SK-N-SH treated with all-trans-retinoic acid at 6 μM for 48 hours (cell line): ENCODE measurements at regions not wholly inside any gene's neighbourhood (a gene's known extent, or its start where the extent isn't known, plus 50 kb on each side); places are given as distances from the start of the nearest gene placed in this dataset.

Source experiments
- ATAC-seq: fragments of 200-7000 bp; cut with Tn5 transposase; 3 replicates; pipeline ENCODE4 v1.9.1; 2020; ENCODE audit warnings: mild to moderate bottlenecking, moderate library complexity
- BACH2 ChIP-seq: fragments of 250-450 bp; sonication (Bioruptor Pico); IDR thresholded peaks from 2 replicates; pipeline ENCODE4 v1.9.0; 2021; ENCODE audit warnings: mild to moderate bottlenecking, borderline replicate concordance
- CSDC2 ChIP-seq: fragments of 250-450 bp; sonication (Bioruptor Pico); IDR thresholded peaks from 2 replicates; pipeline ENCODE4 v1.5.0; 2020; ENCODE audit warnings: mild to moderate bottlenecking, moderate library complexity
- ESRRG ChIP-seq: fragments of 250-450 bp; sonication (Bioruptor Pico); IDR thresholded peaks from 2 replicates; pipeline ENCODE4 v1.6.1; 2021; ENCODE audit warnings: mild to moderate bottlenecking
- GLIS3 ChIP-seq: fragments of 250-450 bp; sonication (Bioruptor Pico); IDR thresholded peaks from 2 replicates; pipeline ENCODE4 v1.5.0; 2020; ENCODE audit warnings: mild to moderate bottlenecking, moderate library complexity
- ISL1 ChIP-seq: fragments of 250-450 bp; sonication (Bioruptor Pico); IDR thresholded peaks from 2 replicates; pipeline ENCODE4 v2.1.2; 2022; ENCODE audit warnings: mild to moderate bottlenecking, moderate library complexity
- OSR1 ChIP-seq: fragments of 250-450 bp; sonication (Bioruptor Pico); IDR thresholded peaks from 2 replicates; pipeline ENCODE4 v1.8.0; 2022; ENCODE audit warnings: moderate library complexity, mild to moderate bottlenecking, inconsistent platforms
- PPARA ChIP-seq: fragments of 250-450 bp; sonication (Bioruptor Pico); IDR thresholded peaks from 2 replicates; pipeline ENCODE4 v1.5.0; 2020; ENCODE audit warnings: mild to moderate bottlenecking, borderline replicate concordance
- RARB ChIP-seq: fragments of 250-450 bp; sonication (Bioruptor Pico); IDR thresholded peaks from 2 replicates; pipeline ENCODE4 v1.8.0; 2021; ENCODE audit warnings: mild to moderate bottlenecking, moderate library complexity
- SNAI2 ChIP-seq: fragments of 250-450 bp; sonication (Bioruptor Pico); IDR thresholded peaks from 2 replicates; pipeline ENCODE4 v1.5.0; 2020; ENCODE audit warnings: mild to moderate bottlenecking, moderate library complexity
- TCF4 ChIP-seq: fragments of 250-450 bp; sonication (Bioruptor Pico); IDR thresholded peaks from 2 replicates; pipeline ENCODE4 v1.8.0; 2021; ENCODE audit warnings: mild to moderate bottlenecking, moderate library complexity, borderline replicate concordance
- TOX ChIP-seq: fragments of 250-450 bp; sonication (Bioruptor Pico); IDR thresholded peaks from 2 replicates; pipeline ENCODE4 v1.8.0; 2021; ENCODE audit warnings: mild to moderate bottlenecking, moderate library complexity, borderline replicate concordance
- ZC3H10 ChIP-seq: fragments of 250-450 bp; sonication (Bioruptor Pico); IDR thresholded peaks from 2 replicates; pipeline ENCODE4 v1.5.1; 2021; ENCODE audit warnings: mild to moderate bottlenecking, moderate library complexity
- ZFP3 ChIP-seq: fragments of 250-450 bp; sonication (Bioruptor Pico); IDR thresholded peaks from 2 replicates; pipeline ENCODE4 v1.5.0; 2020; ENCODE audit warnings: mild to moderate bottlenecking, moderate library complexity
- ZNF565 ChIP-seq: fragments of 450-650 bp; formaldehyde crosslinking; conservative IDR thresholded peaks from 2 replicates; pipeline ENCODE4 v1.5.0; 2020; ENCODE audit warnings: low read depth, mild to moderate bottlenecking, moderate library complexity
- ZNF70 ChIP-seq: fragments of 450-650 bp; formaldehyde crosslinking; IDR thresholded peaks from 2 replicates; pipeline ENCODE4 v1.5.0; 2020; ENCODE audit warnings: mild to moderate bottlenecking, moderate library complexity
- ZNF8 ChIP-seq: fragments of 450-650 bp; formaldehyde crosslinking; IDR thresholded peaks from 2 replicates; pipeline ENCODE4 v1.5.0; 2020; ENCODE audit warnings: mild to moderate bottlenecking, moderate library complexity
- TF ChIP-seq, protein P1 (sequence below): fragments of 250-450 bp; sonication (Bioruptor Pico); IDR thresholded peaks from 2 replicates; pipeline ENCODE4 v1.5.1; 2021; ENCODE audit warnings: mild to moderate bottlenecking, moderate library complexity
- TF ChIP-seq, protein P2 (sequence below): fragments of 250-450 bp; sonication (Bioruptor Pico); IDR thresholded peaks from 2 replicates; pipeline ENCODE4 v1.8.0; 2020; ENCODE audit warnings: mild to moderate bottlenecking, moderate library complexity, borderline replicate concordance
- TF ChIP-seq, protein P3 (sequence below): fragments of 250-450 bp; sonication (Bioruptor Pico); IDR thresholded peaks from 2 replicates; pipeline ENCODE4 v1.5.1; 2020; ENCODE audit warnings: low read depth, mild to moderate bottlenecking, moderate library complexity
- TF ChIP-seq, protein P4 (sequence below): fragments of 250-450 bp; sonication (Bioruptor Pico); IDR thresholded peaks from 2 replicates; pipeline ENCODE4 v1.8.0; 2021; ENCODE audit warnings: low read depth, mild to moderate bottlenecking, moderate library complexity, borderline replicate concordance

DNA sequence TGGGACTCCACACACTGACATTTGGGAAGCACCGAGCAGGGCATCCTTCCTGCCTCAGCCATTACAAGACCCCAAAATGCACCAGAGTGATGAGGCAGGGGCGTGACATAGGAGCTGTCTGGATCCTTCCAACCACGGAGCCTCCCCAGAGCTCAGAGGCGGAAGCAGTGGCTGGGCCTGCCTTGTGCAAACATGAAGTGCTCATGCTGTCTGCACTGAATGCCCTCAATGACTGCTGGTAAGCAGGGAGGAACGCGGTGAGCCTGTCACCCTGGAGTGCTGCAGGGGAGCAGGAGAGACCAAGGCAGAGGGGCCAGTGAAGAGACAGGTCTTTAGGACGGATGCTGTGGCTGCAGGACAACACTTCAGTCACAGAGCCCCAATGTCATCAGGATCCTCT lies 60.2 kb upstream of the HRH2 start:
- no peak for ATAC-seq
- TF ChIP-seq GLIS3 (CRISPR knock-in tag) (no peak), ISL1 (CRISPR knock-in tag) (no peak), ESRRG (CRISPR knock-in tag) (no peak), ZNF565 (no peak), PPARA (CRISPR knock-in tag) (no peak), ZNF8 (CRISPR knock-in tag) (no peak), CSDC2 (CRISPR knock-in tag) (no peak), BACH2 (no peak), ZNF70 (CRISPR knock-in tag) (no peak)
- TF ChIP-seq, protein P1, sequence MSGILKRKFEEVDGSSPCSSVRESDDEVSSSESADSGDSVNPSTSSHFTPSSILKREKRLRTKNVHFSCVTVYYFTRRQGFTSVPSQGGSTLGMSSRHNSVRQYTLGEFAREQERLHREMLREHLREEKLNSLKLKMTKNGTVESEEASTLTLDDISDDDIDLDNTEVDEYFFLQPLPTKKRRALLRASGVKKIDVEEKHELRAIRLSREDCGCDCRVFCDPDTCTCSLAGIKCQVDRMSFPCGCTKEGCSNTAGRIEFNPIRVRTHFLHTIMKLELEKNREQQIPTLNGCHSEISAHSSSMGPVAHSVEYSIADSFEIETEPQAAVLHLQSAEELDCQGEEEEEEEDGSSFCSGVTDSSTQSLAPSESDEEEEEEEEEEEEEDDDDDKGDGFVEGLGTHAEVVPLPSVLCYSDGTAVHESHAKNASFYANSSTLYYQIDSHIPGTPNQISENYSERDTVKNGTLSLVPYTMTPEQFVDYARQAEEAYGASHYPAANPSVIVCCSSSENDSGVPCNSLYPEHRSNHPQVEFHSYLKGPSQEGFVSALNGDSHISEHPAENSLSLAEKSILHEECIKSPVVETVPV (CRISPR knock-in tag) = no peak
- TF ChIP-seq, protein P2, sequence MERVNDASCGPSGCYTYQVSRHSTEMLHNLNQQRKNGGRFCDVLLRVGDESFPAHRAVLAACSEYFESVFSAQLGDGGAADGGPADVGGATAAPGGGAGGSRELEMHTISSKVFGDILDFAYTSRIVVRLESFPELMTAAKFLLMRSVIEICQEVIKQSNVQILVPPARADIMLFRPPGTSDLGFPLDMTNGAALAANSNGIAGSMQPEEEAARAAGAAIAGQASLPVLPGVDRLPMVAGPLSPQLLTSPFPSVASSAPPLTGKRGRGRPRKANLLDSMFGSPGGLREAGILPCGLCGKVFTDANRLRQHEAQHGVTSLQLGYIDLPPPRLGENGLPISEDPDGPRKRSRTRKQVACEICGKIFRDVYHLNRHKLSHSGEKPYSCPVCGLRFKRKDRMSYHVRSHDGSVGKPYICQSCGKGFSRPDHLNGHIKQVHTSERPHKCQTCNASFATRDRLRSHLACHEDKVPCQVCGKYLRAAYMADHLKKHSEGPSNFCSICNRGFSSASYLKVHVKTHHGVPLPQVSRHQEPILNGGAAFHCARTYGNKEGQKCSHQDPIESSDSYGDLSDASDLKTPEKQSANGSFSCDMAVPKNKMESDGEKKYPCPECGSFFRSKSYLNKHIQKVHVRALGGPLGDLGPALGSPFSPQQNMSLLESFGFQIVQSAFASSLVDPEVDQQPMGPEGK (CRISPR knock-in tag) = no peak
- TF ChIP-seq, protein P3, sequence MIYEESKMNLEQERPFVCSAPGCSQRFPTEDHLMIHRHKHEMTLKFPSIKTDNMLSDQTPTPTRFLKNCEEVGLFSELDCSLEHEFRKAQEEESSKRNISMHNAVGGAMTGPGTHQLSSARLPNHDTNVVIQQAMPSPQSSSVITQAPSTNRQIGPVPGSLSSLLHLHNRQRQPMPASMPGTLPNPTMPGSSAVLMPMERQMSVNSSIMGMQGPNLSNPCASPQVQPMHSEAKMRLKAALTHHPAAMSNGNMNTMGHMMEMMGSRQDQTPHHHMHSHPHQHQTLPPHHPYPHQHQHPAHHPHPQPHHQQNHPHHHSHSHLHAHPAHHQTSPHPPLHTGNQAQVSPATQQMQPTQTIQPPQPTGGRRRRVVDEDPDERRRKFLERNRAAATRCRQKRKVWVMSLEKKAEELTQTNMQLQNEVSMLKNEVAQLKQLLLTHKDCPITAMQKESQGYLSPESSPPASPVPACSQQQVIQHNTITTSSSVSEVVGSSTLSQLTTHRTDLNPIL = no peak
- TF ChIP-seq, protein P4, sequence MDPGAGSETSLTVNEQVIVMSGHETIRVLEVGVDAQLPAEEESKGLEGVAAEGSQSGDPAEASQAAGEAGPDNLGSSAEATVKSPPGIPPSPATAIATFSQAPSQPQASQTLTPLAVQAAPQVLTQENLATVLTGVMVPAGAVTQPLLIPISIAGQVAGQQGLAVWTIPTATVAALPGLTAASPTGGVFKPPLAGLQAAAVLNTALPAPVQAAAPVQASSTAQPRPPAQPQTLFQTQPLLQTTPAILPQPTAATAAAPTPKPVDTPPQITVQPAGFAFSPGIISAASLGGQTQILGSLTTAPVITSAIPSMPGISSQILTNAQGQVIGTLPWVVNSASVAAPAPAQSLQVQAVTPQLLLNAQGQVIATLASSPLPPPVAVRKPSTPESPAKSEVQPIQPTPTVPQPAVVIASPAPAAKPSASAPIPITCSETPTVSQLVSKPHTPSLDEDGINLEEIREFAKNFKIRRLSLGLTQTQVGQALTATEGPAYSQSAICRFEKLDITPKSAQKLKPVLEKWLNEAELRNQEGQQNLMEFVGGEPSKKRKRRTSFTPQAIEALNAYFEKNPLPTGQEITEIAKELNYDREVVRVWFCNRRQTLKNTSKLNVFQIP (CRISPR knock-in tag) = no peak
- TF ChIP-seq, all 23 proteins: peak for 0

DNA sequence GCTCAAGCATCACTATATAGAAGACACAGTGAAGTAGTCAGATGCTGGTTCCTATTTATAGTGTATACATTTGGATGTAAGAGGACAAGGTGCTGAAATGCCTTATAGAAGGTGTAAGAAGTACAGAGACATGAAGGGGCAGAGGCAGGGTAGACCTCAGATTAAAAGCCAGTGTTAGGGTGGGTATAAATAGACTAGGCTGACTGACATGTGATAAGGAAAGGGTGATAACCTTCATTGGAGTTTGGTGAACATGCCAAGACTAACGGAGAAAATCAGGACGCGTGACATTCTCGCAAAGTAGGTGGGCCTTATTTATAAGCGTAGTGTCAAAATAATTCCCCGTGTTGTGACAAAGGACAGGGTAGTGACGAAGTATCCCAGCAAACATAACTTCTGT lies 59.1 kb upstream of the HRH2 start:
- no peak for ATAC-seq
- TF ChIP-seq OSR1 (CRISPR knock-in tag) = no peak
- TF ChIP-seq, all 23 proteins: peak for 0

DNA sequence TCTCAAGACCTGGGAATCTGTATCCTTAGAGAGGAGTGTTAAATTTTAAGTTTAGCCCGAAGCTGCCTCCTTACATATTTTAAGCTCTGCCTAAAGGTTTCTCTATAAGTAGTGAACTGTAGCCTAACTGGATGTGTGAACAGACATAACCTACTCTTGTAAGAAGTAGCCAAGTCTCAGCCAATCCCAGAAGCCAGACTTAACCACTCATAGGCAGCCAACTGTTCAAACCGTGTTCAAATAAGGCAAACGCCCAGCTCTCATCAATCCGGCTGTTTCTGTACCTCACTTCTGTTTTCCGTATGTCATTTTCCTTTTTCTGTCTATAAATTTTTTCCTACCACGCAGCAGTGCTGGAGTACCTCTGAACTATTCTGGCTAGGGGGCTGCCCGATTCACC lies 58.7 kb upstream of the HRH2 start:
- no peak for ATAC-seq
- TF ChIP-seq ZNF565 (no peak), TOX (CRISPR knock-in tag) (no peak), SNAI2 (CRISPR knock-in tag) (no peak), ZNF8 (CRISPR knock-in tag) (no peak), TCF4 (CRISPR knock-in tag) (no peak), ZC3H10 (no peak), ESRRG (CRISPR knock-in tag) (no peak), OSR1 (CRISPR knock-in tag) (no peak), ZFP3 (CRISPR knock-in tag) (no peak), ISL1 (CRISPR knock-in tag) (no peak), RARB (no peak), GLIS3 (CRISPR knock-in tag) (no peak), CSDC2 (CRISPR knock-in tag) (no peak)
- TF ChIP-seq, protein P1 (CRISPR knock-in tag) = no peak
- TF ChIP-seq, protein P3 = no peak
- TF ChIP-seq, protein P2 (CRISPR knock-in tag) = no peak
